GM23338 (cell line): ENCODE measurements at regions not wholly inside any gene's neighbourhood (a gene's known extent, or its start where the extent isn't known, plus 50 kb on each side); places are given as distances from the start of the nearest gene placed in this dataset.

ENCODE experiments used
- ATAC-seq: fragments of 200-7000 bp; cut with Tn5 transposase; 3 replicates; pipeline ENCODE4 v1.9.1; 2020
- DNase-seq: peaks from one replicate; pipeline ENCODE4 v3.0.0-alpha.2; 2015; ENCODE audit warnings: low spot score
- H2AFZ ChIP-seq: fragments of 200-600 bp; sonication (generic); 2 replicates; pipeline ENCODE4 v1.8.0; 2016; ENCODE audit warnings: antibody characterized with exemption, mild to moderate bottlenecking, moderate library complexity
- H3F3A ChIP-seq: fragments of 200-600 bp; sonication (generic); replicated peaks from 2 replicates; pipeline ENCODE4 v1.8.0; 2017; ENCODE audit warnings: antibody characterized with exemption, mixed run types, low read depth
- H3K27ac ChIP-seq: fragments of 200-600 bp; sonication (generic); 2 replicates; pipeline ENCODE4 v1.6.1; 2016; ENCODE audit warnings: low read depth
- H3K27me3 ChIP-seq: fragments of 200-600 bp; sonication (generic); 2 replicates; pipeline ENCODE4 v1.8.0; 2016; ENCODE audit warnings: mild to moderate bottlenecking, mixed run types, moderate library complexity; ENCODE audit not compliant: insufficient read depth
- H3K36me3 ChIP-seq: fragments of 200-600 bp; sonication (generic); 2 replicates; pipeline ENCODE4 v1.8.0; 2016; ENCODE audit warnings: mild to moderate bottlenecking; ENCODE audit not compliant: insufficient read depth
- H3K4me1 ChIP-seq: fragments of 200-600 bp; sonication (generic); 2 replicates; pipeline ENCODE4 v1.8.0; 2016; ENCODE audit warnings: mild to moderate bottlenecking, moderate library complexity; ENCODE audit not compliant: insufficient read depth
- H3K4me2 ChIP-seq: fragments of 200-600 bp; sonication (generic); 2 replicates; pipeline ENCODE4 v1.7.1; 2017; ENCODE audit warnings: mixed run types
- H3K4me3 ChIP-seq: fragments of 200-600 bp; sonication (generic); 2 replicates; pipeline ENCODE4 v1.6.1; 2016; ENCODE audit warnings: mixed run types
- H3K79me2 ChIP-seq: fragments of 200-600 bp; sonication (generic); replicated peaks from 2 replicates; pipeline ENCODE4 v1.8.0; 2017; ENCODE audit warnings: mild to moderate bottlenecking; ENCODE audit not compliant: insufficient read depth
- H3K9me2 ChIP-seq: fragments of 200-600 bp; sonication (generic); 2 replicates; pipeline ENCODE4 v1.8.0; 2017; ENCODE audit not compliant: insufficient read depth
- H4K20me1 ChIP-seq: fragments of 200-600 bp; sonication (generic); replicated peaks from 2 replicates; pipeline ENCODE4 v1.8.0; 2017; ENCODE audit warnings: mild to moderate bottlenecking; ENCODE audit not compliant: insufficient read depth
- H3K27ac Mint-ChIP-seq: 2 replicates; pipeline ENCODE4 v1.8.0; 2020; ENCODE audit warnings: inconsistent platforms, mild to moderate bottlenecking, moderate library complexity, mixed read lengths
- H3K27me3 Mint-ChIP-seq: 3 replicates; pipeline ENCODE4 v1.8.0; 2022; ENCODE audit warnings: low read depth, mild to moderate bottlenecking, moderate library complexity, mixed read lengths, inconsistent platforms; ENCODE audit not compliant: insufficient read depth, poor library complexity
- H3K36me3 Mint-ChIP-seq: 3 replicates; pipeline ENCODE4 v1.8.0; 2021; ENCODE audit warnings: low read depth, mild to moderate bottlenecking, inconsistent platforms, moderate library complexity, mixed read lengths
- H3K4me1 Mint-ChIP-seq: 3 replicates; pipeline ENCODE4 v1.8.0; 2020; ENCODE audit warnings: mild to moderate bottlenecking, inconsistent platforms, mixed read lengths
- H3K4me3 Mint-ChIP-seq: 3 replicates; pipeline ENCODE4 v1.8.0; 2021; ENCODE audit warnings: moderate library complexity, mild to moderate bottlenecking, inconsistent platforms, mixed read lengths
- H3K9me3 Mint-ChIP-seq: 3 replicates; pipeline ENCODE4 v1.8.0; 2020; ENCODE audit warnings: moderate library complexity, mild to moderate bottlenecking, inconsistent platforms, mixed read lengths
- CREB1 ChIP-seq: fragments of 250-450 bp; sonication (Bioruptor Pico); IDR thresholded peaks from 2 replicates; pipeline ENCODE4 v1.5.0; 2020; ENCODE audit warnings: low read depth, mild to moderate bottlenecking, moderate library complexity
- CTCF ChIP-seq, 2 experiments: fragments of 200-600 bp in 1 of 2; sonication (generic) in 1 of 2; conservative IDR thresholded peaks; 2 replicates each; pipeline versions ENCODE4 v1.5.1 to v1.6.1; 2016 to 2017; ENCODE audit warnings: antibody characterized with exemption in 2 of 2, low read depth in 2 of 2, mild to moderate bottlenecking in 2 of 2, moderate library complexity in 1 of 2
- ETS1 ChIP-seq: IDR thresholded peaks from 2 replicates; pipeline ENCODE4 v1.6.1; 2016; ENCODE audit warnings: antibody characterized with exemption
- EZH2 ChIP-seq: fragments of 200-600 bp; sonication (generic); IDR thresholded peaks from one replicate; pipeline ENCODE4 v1.8.0; 2017; ENCODE audit warnings: antibody characterized with exemption, mild to moderate bottlenecking, low read depth; ENCODE audit not compliant: unreplicated experiment
- EZH2phosphoT487 ChIP-seq: fragments of 200-600 bp; sonication (generic); IDR thresholded peaks from one replicate; pipeline ENCODE4 v1.8.1; 2018; ENCODE audit warnings: antibody characterized with exemption; ENCODE audit not compliant: unreplicated experiment
- JUNB ChIP-seq: IDR thresholded peaks from one replicate; pipeline ENCODE4 v1.6.1; 2016; ENCODE audit warnings: antibody characterized with exemption; ENCODE audit not compliant: unreplicated experiment
- NANOG ChIP-seq: IDR thresholded peaks from 2 replicates; pipeline ENCODE4 v1.6.1; 2016; ENCODE audit warnings: antibody characterized with exemption, borderline replicate concordance
- POLR2AphosphoS5 ChIP-seq: IDR thresholded peaks from 2 replicates; pipeline ENCODE4 v1.6.1; 2016; ENCODE audit warnings: antibody characterized with exemption, low read depth
- REST ChIP-seq: IDR thresholded peaks from one replicate; pipeline ENCODE4 v1.6.1; 2018; ENCODE audit warnings: antibody characterized with exemption; ENCODE audit not compliant: unreplicated experiment
- STAT1 ChIP-seq: IDR thresholded peaks from one replicate; pipeline ENCODE4 v1.6.1; 2016; ENCODE audit warnings: antibody characterized with exemption; ENCODE audit not compliant: unreplicated experiment
- ZNF114 ChIP-seq: fragments of 250-450 bp; sonication (Bioruptor Pico); IDR thresholded peaks from 2 replicates; pipeline ENCODE4 v1.5.0; 2020; ENCODE audit warnings: mild to moderate bottlenecking, moderate library complexity
- ZNF331 ChIP-seq: fragments of 250-450 bp; sonication (Bioruptor Pico); IDR thresholded peaks from 2 replicates; pipeline ENCODE4 v1.5.0; 2020; ENCODE audit warnings: low read depth, mild to moderate bottlenecking, moderate library complexity
- ZNF462 ChIP-seq: fragments of 250-450 bp; sonication (Bioruptor Pico); IDR thresholded peaks from 2 replicates; pipeline ENCODE4 v1.5.0; 2020; ENCODE audit warnings: mild to moderate bottlenecking, moderate library complexity

GRCh38 chr6:146972546-146972945, 231.7 kb upstream of the STXBP5 start:
- Histone ChIP-seq H3K79me2 (no peaks in the 10 kb centered on the region), H3K4me3 (no peak overlapping the region), H4K20me1 (no peaks in the 10 kb centered on the region), H3K36me3 (no peaks in the 10 kb centered on the region), H3K4me1 (no peaks in the 10 kb centered on the region), H3K4me2 (no peak overlapping the region), H3K27me3 (no peaks in the 10 kb centered on the region), H3K9me2 (peaks cover 16% of the 10 kb centered on the region), H2AFZ (no peak overlapping the region), H3K27ac (no peak overlapping the region), H3F3A (no peaks in the 10 kb centered on the region)
- Mint-ChIP-seq H3K4me3 (no peak overlapping the region), H3K4me1 (no peaks in the 10 kb centered on the region), H3K27me3 (peaks cover 2% of the 10 kb centered on the region), H3K27ac (no peak overlapping the region), H3K36me3 (no peaks in the 10 kb centered on the region), H3K9me3 (peaks cover under 1% of the 10 kb centered on the region; the same call in 2 of the 3 replicates)
- DNase-seq (no peak), ATAC-seq (no peak)
- TF ChIP-seq NANOG (no peak), REST (no peak), ETS1 (no peak), JUNB (no peak), EZH2phosphoT487 (no peak), ZNF114 (no peak), CREB1 (CRISPR knock-in tag) (no peak), EZH2 (no peak), POLR2AphosphoS5 (no peak), CTCF (conservative IDR thresholded peaks at IDR 0.05; ENCODE audit: low read depth in 2 of 2) (no peak), ZNF331 (CRISPR knock-in tag) (no peak), STAT1 (no peak), ZNF462 (CRISPR knock-in tag) (no peak)
